GM23338 (cell line): ENCODE measurements at regions not wholly inside any gene's neighbourhood (a gene's known extent, or its start where the extent isn't known, plus 50 kb on each side); places are given as distances from the start of the nearest gene placed in this dataset.

ENCODE experiments used
- ATAC-seq: fragments of 200-7000 bp; cut with Tn5 transposase; 3 replicates; pipeline ENCODE4 v1.9.1; 2020
- DNase-seq: peaks from one replicate; pipeline ENCODE4 v3.0.0-alpha.2; 2015; ENCODE audit warnings: low spot score
- H2AFZ ChIP-seq: fragments of 200-600 bp; sonication (generic); 2 replicates; pipeline ENCODE4 v1.8.0; 2016; ENCODE audit warnings: antibody characterized with exemption, mild to moderate bottlenecking, moderate library complexity
- H3F3A ChIP-seq: fragments of 200-600 bp; sonication (generic); replicated peaks from 2 replicates; pipeline ENCODE4 v1.8.0; 2017; ENCODE audit warnings: antibody characterized with exemption, mixed run types, low read depth
- H3K27ac ChIP-seq: fragments of 200-600 bp; sonication (generic); 2 replicates; pipeline ENCODE4 v1.6.1; 2016; ENCODE audit warnings: low read depth
- H3K27me3 ChIP-seq: fragments of 200-600 bp; sonication (generic); 2 replicates; pipeline ENCODE4 v1.8.0; 2016; ENCODE audit warnings: mild to moderate bottlenecking, mixed run types, moderate library complexity; ENCODE audit not compliant: insufficient read depth
- H3K36me3 ChIP-seq: fragments of 200-600 bp; sonication (generic); 2 replicates; pipeline ENCODE4 v1.8.0; 2016; ENCODE audit warnings: mild to moderate bottlenecking; ENCODE audit not compliant: insufficient read depth
- H3K4me1 ChIP-seq: fragments of 200-600 bp; sonication (generic); 2 replicates; pipeline ENCODE4 v1.8.0; 2016; ENCODE audit warnings: mild to moderate bottlenecking, moderate library complexity; ENCODE audit not compliant: insufficient read depth
- H3K4me2 ChIP-seq: fragments of 200-600 bp; sonication (generic); 2 replicates; pipeline ENCODE4 v1.7.1; 2017; ENCODE audit warnings: mixed run types
- H3K4me3 ChIP-seq: fragments of 200-600 bp; sonication (generic); 2 replicates; pipeline ENCODE4 v1.6.1; 2016; ENCODE audit warnings: mixed run types
- H3K79me2 ChIP-seq: fragments of 200-600 bp; sonication (generic); replicated peaks from 2 replicates; pipeline ENCODE4 v1.8.0; 2017; ENCODE audit warnings: mild to moderate bottlenecking; ENCODE audit not compliant: insufficient read depth
- H3K9me2 ChIP-seq: fragments of 200-600 bp; sonication (generic); 2 replicates; pipeline ENCODE4 v1.8.0; 2017; ENCODE audit not compliant: insufficient read depth
- H4K20me1 ChIP-seq: fragments of 200-600 bp; sonication (generic); replicated peaks from 2 replicates; pipeline ENCODE4 v1.8.0; 2017; ENCODE audit warnings: mild to moderate bottlenecking; ENCODE audit not compliant: insufficient read depth
- H3K27ac Mint-ChIP-seq: 2 replicates; pipeline ENCODE4 v1.8.0; 2020; ENCODE audit warnings: inconsistent platforms, mild to moderate bottlenecking, moderate library complexity, mixed read lengths
- H3K27me3 Mint-ChIP-seq: 3 replicates; pipeline ENCODE4 v1.8.0; 2022; ENCODE audit warnings: low read depth, mild to moderate bottlenecking, moderate library complexity, mixed read lengths, inconsistent platforms; ENCODE audit not compliant: insufficient read depth, poor library complexity
- H3K36me3 Mint-ChIP-seq: 3 replicates; pipeline ENCODE4 v1.8.0; 2021; ENCODE audit warnings: low read depth, mild to moderate bottlenecking, inconsistent platforms, moderate library complexity, mixed read lengths
- H3K4me1 Mint-ChIP-seq: 3 replicates; pipeline ENCODE4 v1.8.0; 2020; ENCODE audit warnings: mild to moderate bottlenecking, inconsistent platforms, mixed read lengths
- H3K4me3 Mint-ChIP-seq: 3 replicates; pipeline ENCODE4 v1.8.0; 2021; ENCODE audit warnings: moderate library complexity, mild to moderate bottlenecking, inconsistent platforms, mixed read lengths
- H3K9me3 Mint-ChIP-seq: 3 replicates; pipeline ENCODE4 v1.8.0; 2020; ENCODE audit warnings: moderate library complexity, mild to moderate bottlenecking, inconsistent platforms, mixed read lengths
- EZH2phosphoT487 ChIP-seq: fragments of 200-600 bp; sonication (generic); IDR thresholded peaks from one replicate; pipeline ENCODE4 v1.8.1; 2018; ENCODE audit warnings: antibody characterized with exemption; ENCODE audit not compliant: unreplicated experiment
- NANOG ChIP-seq: IDR thresholded peaks from 2 replicates; pipeline ENCODE4 v1.6.1; 2016; ENCODE audit warnings: antibody characterized with exemption, borderline replicate concordance
- REST ChIP-seq: IDR thresholded peaks from one replicate; pipeline ENCODE4 v1.6.1; 2018; ENCODE audit warnings: antibody characterized with exemption; ENCODE audit not compliant: unreplicated experiment
- ZNF462 ChIP-seq: fragments of 250-450 bp; sonication (Bioruptor Pico); IDR thresholded peaks from 2 replicates; pipeline ENCODE4 v1.5.0; 2020; ENCODE audit warnings: mild to moderate bottlenecking, moderate library complexity

- TF ChIP-seq REST (no peak), EZH2phosphoT487 (no peak)
These were observed 88.8 kb upstream of the TMEM72 start (continued) for GRCh38 chr10:44822349-44822748.

GRCh38 chr10:44822966-44823365, 88.2 kb upstream of the TMEM72 start:
- no peak overlapping the region for H3K4me3 ChIP-seq

GRCh38 chr10:44824607-44825006, 86.5 kb upstream of the TMEM72 start:
- TF ChIP-seq ZNF462 (CRISPR knock-in tag) (peak; percentile 83), EZH2phosphoT487 (no peak)
- H3K4me2 ChIP-seq: no peak overlapping the region
- H3K79me2 ChIP-seq: no peaks in the 10 kb centered on the region
- H3K4me3 Mint-ChIP-seq: no peak overlapping the region
- no peaks in the 10 kb centered on the region for H3K27me3 ChIP-seq
- no peak overlapping the region for H3K27ac Mint-ChIP-seq
- H2AFZ ChIP-seq: no peak overlapping the region; the same call in 1 of the 2 replicates
- no peaks in the 10 kb centered on the region for H3K9me3 Mint-ChIP-seq
- H3K36me3 ChIP-seq: no peaks in the 10 kb centered on the region
- peaks cover 8% of the 10 kb centered on the region for H3K27me3 Mint-ChIP-seq
- no peaks in the 10 kb centered on the region for H3K36me3 Mint-ChIP-seq
- H3F3A ChIP-seq: no peaks in the 10 kb centered on the region
- H3K4me1 ChIP-seq: no peaks in the 10 kb centered on the region
- H3K9me2 ChIP-seq: no peaks in the 10 kb centered on the region
- DNase-seq: no peak
- no peak overlapping the region for H3K4me3 ChIP-seq
- H4K20me1 ChIP-seq: no peaks in the 10 kb centered on the region
- H3K27ac ChIP-seq: no peak overlapping the region
- ATAC-seq: peak; percentile 40; the same call in 2 of the 3 replicates
- peaks cover 16% of the 10 kb centered on the region for H3K4me1 Mint-ChIP-seq

More at GRCh38 chr10:44822966-44823365, 88.2 kb upstream of the TMEM72 start:
- Histone ChIP-seq H2AFZ (no peak overlapping the region), H3K4me2 (no peak overlapping the region), H3K27me3 (no peaks in the 10 kb centered on the region), H3K27ac (no peak overlapping the region), H3F3A (no peaks in the 10 kb centered on the region), H3K4me1 (no peaks in the 10 kb centered on the region), H3K79me2 (no peaks in the 10 kb centered on the region), H3K9me2 (no peaks in the 10 kb centered on the region), H3K36me3 (no peaks in the 10 kb centered on the region), H4K20me1 (no peaks in the 10 kb centered on the region)
- Mint-ChIP-seq H3K27me3 (peaks cover 7% of the 10 kb centered on the region), H3K27ac (no peak overlapping the region), H3K4me1 (peaks cover 14% of the 10 kb centered on the region), H3K4me3 (no peak overlapping the region), H3K9me3 (no peaks in the 10 kb centered on the region), H3K36me3 (no peaks in the 10 kb centered on the region)
- DNase-seq (no peak), ATAC-seq (no peak)
- TF ChIP-seq NANOG: no peak
